ENCODE measurements at regions not wholly inside any gene's neighbourhood (a gene's known extent, or its start where the extent isn't known, plus 50 kb on each side); places are given as distances from the start of the nearest gene placed in this dataset.

- TF ChIP-seq CTCF (IDR thresholded peaks at IDR 0.05) (no peak), POLR2A (IDR thresholded peaks at IDR 0.05) (no peak)
Measured at GRCh38 chr2:40872580-40872979, 420.7 kb upstream of the SLC8A1 start.

Data from uterus (tissue), 2 donors.